ENCODE measurements at regions not wholly inside any gene's neighbourhood (a gene's known extent, or its start where the extent isn't known, plus 50 kb on each side); places are given as distances from the start of the nearest gene placed in this dataset.

DNA sequence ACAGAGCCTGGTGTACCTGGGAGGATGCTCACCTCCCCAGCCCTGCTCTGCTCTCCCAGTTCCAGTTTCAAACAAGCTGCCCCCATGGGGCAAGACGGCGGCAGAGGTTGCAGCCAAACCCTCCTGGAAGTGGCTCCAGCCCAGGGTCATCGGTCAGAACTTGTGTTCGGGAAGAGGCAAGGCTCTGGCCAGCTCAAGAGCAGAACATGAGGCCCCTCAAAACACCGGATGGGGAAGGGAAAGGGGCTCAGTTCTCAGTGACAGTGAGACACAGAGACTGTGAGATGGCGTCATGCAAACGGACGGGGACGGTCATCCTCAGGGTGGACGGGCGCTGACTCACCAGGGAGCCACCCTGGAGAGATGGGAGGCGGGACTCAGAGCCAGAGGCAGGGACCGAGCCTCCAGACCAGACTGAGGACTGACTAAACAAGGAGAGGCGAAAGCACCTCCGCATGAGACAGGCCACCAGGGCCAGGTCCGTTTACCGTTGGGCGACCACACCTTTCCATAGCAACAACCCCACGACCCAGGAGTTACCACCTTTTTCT, 63.9 kb upstream of the GALNT9 start:
- 45% methylated on average over 8 of the region's 19 CpGs; no CpG with 5 or more reads in 1 of the 2 experiments for WGBS, 2 experiments (ENCODE audit: extremely low coverage in 2 of 2, insufficient read length in 1 of 2)
- Histone ChIP-seq H3K27me3 (ENCODE audit: control insufficient read depth, insufficient read depth, low read length) (peaks cover 13% of the 10 kb centered on the region; the same call in 1 of the 2 replicates), H3K18ac (ENCODE audit: low read depth, low read length) (no peak overlapping the region), H3K4me2 (ENCODE audit: low read depth, low read length) (no peak overlapping the region), H2AK5ac (ENCODE audit: low read depth, low read length) (no peak overlapping the region), H2BK20ac (ENCODE audit: low read depth, low read length) (no peak overlapping the region), H3K9ac (ENCODE audit: low read depth, low read length) (no peak overlapping the region), H3K27ac (ENCODE audit: insufficient read depth, low read length) (no peak overlapping the region), H3K9me3 (ENCODE audit: control insufficient read depth, insufficient read depth, low read length) (peaks cover 9% of the 10 kb centered on the region; the same call in 1 of the 2 replicates), H2BK5ac (ENCODE audit: low read depth, low read length, poor library complexity, severe bottlenecking) (no peak overlapping the region), H2BK15ac (ENCODE audit: low read depth, low read length) (no peak overlapping the region), H3K4ac (ENCODE audit: low read depth, low read length) (no peak overlapping the region), H4K8ac (ENCODE audit: low read depth in 2 of 2, low read length in 2 of 2) (no peak overlapping the region), H3K14ac (replicated peaks; ENCODE audit: low read depth, low read length) (no peak overlapping the region), H3K4me3 (ENCODE audit: insufficient read depth, low read depth, low read length) (no peak overlapping the region), H3K56ac (ENCODE audit: extremely low read depth, insufficient read depth, low read length) (no peak overlapping the region), H3K23ac (ENCODE audit: low read depth, low read length) (no peak overlapping the region), H3K9me1 (ENCODE audit: insufficient read depth, low read length) (no peaks in the 10 kb centered on the region), H3K36me3 (ENCODE audit: control insufficient read depth, insufficient read depth, low read length) (no peaks in the 10 kb centered on the region), H4K91ac (ENCODE audit: insufficient read depth, low read depth, low read length) (no peak overlapping the region), H2AFZ (replicated peaks; ENCODE audit: low read length, poor library complexity) (peak overlapping the region; percentile 21), H2AK9ac (replicated peaks; ENCODE audit: low read depth, low read length, poor library complexity) (no peak overlapping the region), H3K79me1 (ENCODE audit: low read depth in 1 of 2, low read length in 2 of 2) (no peaks in the 10 kb centered on the region), H4K5ac (ENCODE audit: low read depth, low read length) (no peak overlapping the region), H3K4me1 (ENCODE audit: control insufficient read depth, insufficient read depth, low read length) (no peaks in the 10 kb centered on the region), H4K20me1 (ENCODE audit: insufficient read depth, low read length) (no peaks in the 10 kb centered on the region), H2BK120ac (ENCODE audit: low read depth, low read length) (no peak overlapping the region)
- dilution Hi-C loops (cut with HindIII; ENCODE audit: low sequenced_read_pairs, unreplicated experiment) (no loop called here), in situ Hi-C loops (cut with MboI; ENCODE audit: low sequenced_read_pairs) (no loop called here), intact Hi-C loops (cut with micrococcal nuclease) (no loop called here)
- TF ChIP-seq RFX5 (IDR thresholded peaks at IDR 0.05; ENCODE audit: low read depth, low read length) = no peak
- no peak for TF ChIP-seq MAZ (IDR thresholded peaks at IDR 0.05; ENCODE audit: borderline replicate concordance, low read depth, low read length)
- no peak for TF ChIP-seq ELK1 (IDR thresholded peaks at IDR 0.05; ENCODE audit: borderline replicate concordance, low read depth, low read length)
- TF ChIP-seq CTCF (conservative IDR thresholded peaks at IDR 0.05; ENCODE audit: low read depth, low read length) = no peak
- no peak for TF ChIP-seq MXI1 (IDR thresholded peaks at IDR 0.05; ENCODE audit: borderline replicate concordance, low read depth, low read length)
- TF ChIP-seq FOS (IDR thresholded peaks at IDR 0.05; ENCODE audit: low read depth, low read length) = no peak
- no peak for TF ChIP-seq POLR2A (IDR thresholded peaks at IDR 0.05; ENCODE audit: low read depth, low read length)
- TF ChIP-seq MAFK (IDR thresholded peaks at IDR 0.05; ENCODE audit: low read depth, low read length) = no peak
- TF ChIP-seq BHLHE40 (IDR thresholded peaks at IDR 0.05; ENCODE audit: low read depth, low read length) = no peak
- TF ChIP-seq, protein P1, sequence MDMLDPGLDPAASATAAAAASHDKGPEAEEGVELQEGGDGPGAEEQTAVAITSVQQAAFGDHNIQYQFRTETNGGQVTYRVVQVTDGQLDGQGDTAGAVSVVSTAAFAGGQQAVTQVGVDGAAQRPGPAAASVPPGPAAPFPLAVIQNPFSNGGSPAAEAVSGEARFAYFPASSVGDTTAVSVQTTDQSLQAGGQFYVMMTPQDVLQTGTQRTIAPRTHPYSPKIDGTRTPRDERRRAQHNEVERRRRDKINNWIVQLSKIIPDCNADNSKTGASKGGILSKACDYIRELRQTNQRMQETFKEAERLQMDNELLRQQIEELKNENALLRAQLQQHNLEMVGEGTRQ (IDR thresholded peaks at IDR 0.05; ENCODE audit: low read depth, low read length) = no peak
- no peak for TF ChIP-seq NFE2L2 (IDR thresholded peaks at IDR 0.05; ENCODE audit: low read depth, low read length)
- no peak for TF ChIP-seq CEBPB (IDR thresholded peaks at IDR 0.05; ENCODE audit: low read depth, low read length)
- no peak for TF ChIP-seq RAD21 (IDR thresholded peaks at IDR 0.05; ENCODE audit: low read length)
- TF ChIP-seq SMC3 (IDR thresholded peaks at IDR 0.05; ENCODE audit: low read depth, low read length) = no peak
- no peak for TF ChIP-seq CHD1 (IDR thresholded peaks at IDR 0.05; ENCODE audit: low read depth, low read length)
- TF ChIP-seq RCOR1 (IDR thresholded peaks at IDR 0.05; ENCODE audit: insufficient replicate concordance, low read length) = no peak
- CTCF ChIA-PET = no interaction called here
- BruUV-seq (replicated peaks) = no TSS peak
- ATAC-seq (ENCODE audit: low read depth) (no peak), DNase-seq (no peak)
- POLR2A ChIA-PET (ENCODE audit: unreplicated experiment) = no interaction called here

All from IMR-90 (cell line).